Stomach (tissue), 8 donors: ENCODE measurements at regions not wholly inside any gene's neighbourhood (a gene's known extent, or its start where the extent isn't known, plus 50 kb on each side); places are given as distances from the start of the nearest gene placed in this dataset.

ENCODE experiments used
- DNase-seq, 2 donors: peaks; one replicate each; pipeline versions ENCODE4 v3.0.0 to v3.0.0-alpha.2; 2013 to 2019
- H3K27ac ChIP-seq, 5 donors: fragments of 200-600 bp in 4 of 5; sonication (generic) in 4 of 5; one replicate each; pipeline ENCODE4 v1.5.1; 2013 to 2019; ENCODE audit warnings: mild to moderate bottlenecking in 1 of 5, moderate library complexity in 1 of 5
- H3K27me3 ChIP-seq, 3 donors: fragments of 200-600 bp; sonication (generic); one replicate each; pipeline ENCODE4 v1.5.1; 2017 to 2019; ENCODE audit warnings: mixed run types in 1 of 3
- H3K36me3 ChIP-seq, 4 donors: fragments of 200-600 bp; sonication (generic); 1 replicate in 3 of 4; 2 replicates in 1 of 4; pipeline ENCODE4 v1.5.1; 2016 to 2019
- H3K4me1 ChIP-seq, 4 donors: fragments of 200-600 bp; sonication (generic); one replicate each; pipeline ENCODE4 v1.5.1; 2016 to 2019
- H3K4me3 ChIP-seq, 4 donors: fragments of 200-600 bp; sonication (generic) in 3 of 4; one replicate each; pipeline ENCODE4 v1.5.1; 2016 to 2019; ENCODE audit warnings: mild to moderate bottlenecking in 1 of 4
- H3K9me3 ChIP-seq, 4 donors: fragments of 200-600 bp; sonication (generic); one replicate each; pipeline ENCODE4 v1.5.1; 2016 to 2019
- EP300 ChIP-seq: sonication (generic); formaldehyde crosslinking; IDR thresholded peaks from one replicate; pipeline ENCODE4 v1.6.1; 2017; ENCODE audit warnings: antibody characterized with exemption
- POLR2A ChIP-seq, 4 donors: fragments of 450-650 bp; IDR thresholded peaks; one replicate each; pipeline ENCODE4 v1.6.1; 2016; ENCODE audit warnings: antibody characterized with exemption in 4 of 4, control low read depth in 2 of 4, mild to moderate bottlenecking in 1 of 4, moderate library complexity in 1 of 4
- POLR2AphosphoS5 ChIP-seq, 3 donors: sonication (generic); formaldehyde crosslinking; IDR thresholded peaks; one replicate each; pipeline ENCODE4 v1.6.1; 2016; ENCODE audit warnings: antibody characterized with exemption in 3 of 3
- WGBS, 5 donors: extraction: QIAGEN DNeasy Blood & Tissue Kit in 3 of 5; methylation state at CpG; one replicate each; pipeline versions ENCODE4 v1.1.5 to v1.1.7; 2013 to 2018; 5-methylcytosine and 5-hydroxymethylcytosine counted together
- intact Hi-C: fragments of 100-400 bp; cut with DNase I; formaldehyde crosslinking; loops from one replicate; pipeline ENCODE4 v1.15.1; 2023; ENCODE audit warnings: low total_unique reads
- TF ChIP-seq, protein P1 (sequence below), 7 experiments: fragments of 450-650 bp in 4 of 7; fragments of 200-600 bp in 3 of 7; sonication (generic) in 3 of 7; IDR thresholded peaks; one replicate each; pipeline ENCODE4 v1.5.1; 2016 to 2019; ENCODE audit warnings: antibody characterized with exemption in 7 of 7, control low read depth in 2 of 7, mild to moderate bottlenecking in 1 of 7
- donor health status: healthy with polysubstance abuse.
- donor health status: Bipolar disorder and iron deficiency.
- donor health status: healthy.

DNA sequence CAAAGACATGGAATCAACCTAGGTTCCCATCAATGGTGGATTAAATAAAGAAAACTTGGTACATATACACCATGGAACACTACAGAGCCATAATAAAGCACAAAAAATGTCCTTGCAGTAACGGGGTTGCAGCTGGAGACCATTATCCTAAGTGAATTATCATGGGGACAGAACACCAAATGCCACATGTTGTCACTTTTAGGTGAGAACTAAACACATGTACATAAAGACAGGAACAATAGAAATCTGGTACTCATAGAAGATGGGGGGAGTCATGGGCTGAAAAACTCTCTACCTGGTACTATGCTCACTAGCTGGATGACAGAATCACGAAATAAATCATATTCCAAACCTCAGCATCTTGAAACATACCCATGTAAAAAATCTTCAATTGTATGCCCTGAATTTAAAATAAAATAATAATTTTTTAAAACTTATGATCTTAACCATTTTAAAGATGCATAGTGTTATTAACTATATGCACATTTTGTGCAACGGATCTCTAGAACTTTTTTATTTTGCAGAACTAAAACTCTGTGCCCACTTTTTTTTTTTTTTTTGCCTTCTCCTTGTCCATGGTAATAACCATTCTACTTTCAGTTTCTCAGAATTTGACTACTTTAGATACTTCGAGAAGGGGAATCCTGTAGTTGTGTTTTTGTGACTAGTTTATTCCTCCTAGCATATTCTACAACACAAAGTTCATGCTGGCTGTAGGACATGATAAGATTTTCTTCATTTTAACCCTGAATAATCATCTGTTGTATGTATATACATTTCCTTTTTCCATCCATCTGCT is 1081.6 kb upstream of the ACO1 start:
- no peaks in the 10 kb centered on the region for H3K36me3 ChIP-seq
- DNase-seq: no peak
- no peak overlapping the region for H3K27ac ChIP-seq
- no peaks in the 10 kb centered on the region for H3K27me3 ChIP-seq
- TF ChIP-seq EP300 (no peak), POLR2AphosphoS5 (IDR thresholded peaks at IDR 0.05) (no peak), POLR2A (IDR thresholded peaks at IDR 0.05) (no peak)
- TF ChIP-seq, protein P1, sequence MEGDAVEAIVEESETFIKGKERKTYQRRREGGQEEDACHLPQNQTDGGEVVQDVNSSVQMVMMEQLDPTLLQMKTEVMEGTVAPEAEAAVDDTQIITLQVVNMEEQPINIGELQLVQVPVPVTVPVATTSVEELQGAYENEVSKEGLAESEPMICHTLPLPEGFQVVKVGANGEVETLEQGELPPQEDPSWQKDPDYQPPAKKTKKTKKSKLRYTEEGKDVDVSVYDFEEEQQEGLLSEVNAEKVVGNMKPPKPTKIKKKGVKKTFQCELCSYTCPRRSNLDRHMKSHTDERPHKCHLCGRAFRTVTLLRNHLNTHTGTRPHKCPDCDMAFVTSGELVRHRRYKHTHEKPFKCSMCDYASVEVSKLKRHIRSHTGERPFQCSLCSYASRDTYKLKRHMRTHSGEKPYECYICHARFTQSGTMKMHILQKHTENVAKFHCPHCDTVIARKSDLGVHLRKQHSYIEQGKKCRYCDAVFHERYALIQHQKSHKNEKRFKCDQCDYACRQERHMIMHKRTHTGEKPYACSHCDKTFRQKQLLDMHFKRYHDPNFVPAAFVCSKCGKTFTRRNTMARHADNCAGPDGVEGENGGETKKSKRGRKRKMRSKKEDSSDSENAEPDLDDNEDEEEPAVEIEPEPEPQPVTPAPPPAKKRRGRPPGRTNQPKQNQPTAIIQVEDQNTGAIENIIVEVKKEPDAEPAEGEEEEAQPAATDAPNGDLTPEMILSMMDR (IDR thresholded peaks at IDR 0.05): no peak
- 70 to 83% (median 76%) methylated on average over 4 of the region's 4 CpGs for WGBS, 5 donors
- peaks cover 0 to 4% (median 2%) of the 10 kb centered on the region in 4 donors for H3K4me1 ChIP-seq
- H3K4me3 ChIP-seq: no peak overlapping the region
- intact Hi-C loops: no loop called here
- H3K9me3 ChIP-seq: no peaks in the 10 kb centered on the region

- TF ChIP-seq, protein P1 (IDR thresholded peaks at IDR 0.05): no peak
- TF ChIP-seq POLR2A (IDR thresholded peaks at IDR 0.05): no peak
- Histone ChIP-seq H3K9me3 (no peaks in the 10 kb centered on the region), H3K27ac (no peak overlapping the region), H3K27me3 (no peaks in the 10 kb centered on the region), H3K4me3 (no peak overlapping the region), H3K4me1 (peaks cover 0 to 8% (median 2%) of the 10 kb centered on the region in 4 donors), H3K36me3 (no peaks in the 10 kb centered on the region)
- WGBS, 5 donors: 25 to 52% (median 32%) methylated on average over 3 of the region's 3 CpGs
- DNase-seq: peak in 1 of 2 donors; percentile 39
- intact Hi-C loops: no loop called here
Observed at GRCh38 chr9:31304576-31304975, 1079.9 kb upstream of the ACO1 start.

GRCh38 chr9:31314241-31314640 is 1070.2 kb upstream of the ACO1 start:
- 43 to 60% (median 53%) methylated on average over 1 of the region's 1 CpG for WGBS, 5 donors
- intact Hi-C loops: no loop called here

GRCh38 chr9:31320494-31320893 is 1063.9 kb upstream of the ACO1 start:
- H3K9me3 ChIP-seq: no peaks in the 10 kb centered on the region
- intact Hi-C loops: no loop called here
- WGBS, 5 donors: 82 to 97% (median 93%) methylated on average over 7 to 9 of the region's 9 CpGs
- DNase-seq: no peak
- H3K36me3 ChIP-seq: no peaks in the 10 kb centered on the region
- no peak for TF ChIP-seq POLR2AphosphoS5 (IDR thresholded peaks at IDR 0.05)
- TF ChIP-seq EP300: no peak
- TF ChIP-seq, protein P1 (IDR thresholded peaks at IDR 0.05): no peak
- TF ChIP-seq POLR2A (IDR thresholded peaks at IDR 0.05): no peak
- H3K27me3 ChIP-seq: no peaks in the 10 kb centered on the region
- no peaks in the 10 kb centered on the region for H3K4me1 ChIP-seq
- no peak overlapping the region for H3K4me3 ChIP-seq
- no peak overlapping the region for H3K27ac ChIP-seq

More at GRCh38 chr9:31314241-31314640, 1070.2 kb upstream of the ACO1 start:
- Histone ChIP-seq H3K27me3 (no peaks in the 10 kb centered on the region), H3K4me1 (no peaks in the 10 kb centered on the region), H3K9me3 (no peaks in the 10 kb centered on the region), H3K4me3 (no peak overlapping the region), H3K36me3 (no peaks in the 10 kb centered on the region), H3K27ac (no peak overlapping the region)
- DNase-seq: no peak
- TF ChIP-seq POLR2A (IDR thresholded peaks at IDR 0.05): no peak
- TF ChIP-seq POLR2AphosphoS5 (IDR thresholded peaks at IDR 0.05): no peak
- TF ChIP-seq, protein P1 (IDR thresholded peaks at IDR 0.05): no peak
- no peak for TF ChIP-seq EP300
